Activated CD8-positive, alpha-beta T cell treated with anti-CD3 and anti-CD28 coated beads, Interleukin-2, amount 10 ng/mL, durations not matched to agents 7 days and 5 days (primary cell): ENCODE measurements at regions not wholly inside any gene's neighbourhood (a gene's known extent, or its start where the extent isn't known, plus 50 kb on each side); places are given as distances from the start of the nearest gene placed in this dataset.
"Not testable (repeated sequence)": the region's sequence is repeated elsewhere in the genome, so short reads cannot be mapped to it uniquely, and the experiment has no call there.

ENCODE experiments used
- ATAC-seq: fragments of 150-1000 bp; cut with Tn5 transposase; one replicate; pipeline ENCODE4 v1.10.0; 2021; ENCODE audit warnings: moderate library complexity
- CTCF ChIA-PET: fragments of 350-600 bp; sonication (Branson Sonifier 250); formaldehyde crosslinking; loops from one replicate; lab custom pipeline; 2021; ENCODE audit warnings: antibody characterized with exemption; lab: Charles Lee
- POLR2A ChIA-PET: fragments of 350-600 bp; sonication (Branson Sonifier 250); formaldehyde crosslinking; loops from one replicate; lab custom pipeline; 2021; ENCODE audit warnings: antibody characterized with exemption; lab: Charles Lee
- DNase-seq: peaks from one replicate; pipeline ENCODE4 v3.0.0-alpha.2; 2020
- H3K27ac Mint-ChIP-seq: one replicate; pipeline ENCODE4 v1.8.0; 2021; ENCODE audit warnings: mild to moderate bottlenecking, mixed read lengths
- H3K27me3 Mint-ChIP-seq: one replicate; pipeline ENCODE4 v1.8.0; 2021; ENCODE audit warnings: low read depth, mixed read lengths
- H3K36me3 Mint-ChIP-seq: one replicate; pipeline ENCODE4 v1.8.0; 2021; ENCODE audit warnings: low read depth, mixed read lengths
- H3K4me1 Mint-ChIP-seq: one replicate; pipeline ENCODE4 v1.8.0; 2021; ENCODE audit warnings: low read depth, mixed read lengths
- H3K4me3 Mint-ChIP-seq: one replicate; pipeline ENCODE4 v1.8.0; 2021; ENCODE audit warnings: mild to moderate bottlenecking, mixed read lengths
- H3K9me3 Mint-ChIP-seq: one replicate; pipeline ENCODE4 v1.8.0; 2022; ENCODE audit warnings: mixed read lengths; ENCODE audit not compliant: insufficient read depth

DNA sequence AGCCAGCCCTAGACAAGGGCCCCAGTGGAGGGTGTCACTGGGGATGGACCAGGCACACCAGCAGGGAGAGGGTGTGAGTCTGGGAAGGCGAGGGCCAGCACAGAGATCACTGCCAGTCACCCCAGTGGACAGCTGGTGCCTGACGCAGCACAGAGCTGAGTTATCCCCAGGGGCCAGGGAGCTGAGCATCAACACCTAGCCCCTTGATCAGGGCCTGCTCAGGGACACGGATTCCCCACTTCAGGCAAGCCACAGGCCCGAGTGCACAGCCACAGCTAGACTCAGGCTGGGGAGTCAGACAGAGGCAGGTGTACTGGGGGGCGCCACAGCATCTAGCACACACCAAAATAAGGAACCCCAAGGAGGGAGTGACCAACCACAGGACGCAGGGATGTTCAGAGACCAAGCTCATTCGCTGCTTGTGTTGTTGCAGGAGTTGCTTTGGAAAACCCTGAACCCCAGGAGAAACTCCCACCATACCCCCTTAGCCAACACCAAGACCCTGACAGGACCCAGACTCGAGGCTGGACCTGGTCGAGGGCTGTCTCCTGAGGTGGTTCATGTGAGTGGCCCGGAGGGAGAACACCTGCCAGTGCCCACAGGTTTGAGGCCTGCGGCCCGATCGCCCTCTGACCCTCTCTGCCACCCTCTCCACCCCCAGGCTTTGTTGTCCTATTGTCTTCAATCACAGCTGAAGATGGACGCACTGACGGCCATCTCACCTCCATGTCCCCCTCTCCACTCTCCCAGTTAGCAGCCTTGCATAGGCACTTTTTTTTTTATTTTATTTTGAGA lies 146.8 kb downstream of the TPRA1 start:
- Mint-ChIP-seq H3K27ac (no peak overlapping the region), H3K4me1 (no peaks in the 10 kb centered on the region), H3K27me3 (no peaks in the 10 kb centered on the region), H3K36me3 (no peaks in the 10 kb centered on the region), H3K9me3 (no peaks in the 10 kb centered on the region), H3K4me3 (no peak overlapping the region)
- ChIA-PET CTCF (no interaction called here), POLR2A (no interaction called here)
- ATAC-seq: no peak
- no peak for DNase-seq

DNA sequence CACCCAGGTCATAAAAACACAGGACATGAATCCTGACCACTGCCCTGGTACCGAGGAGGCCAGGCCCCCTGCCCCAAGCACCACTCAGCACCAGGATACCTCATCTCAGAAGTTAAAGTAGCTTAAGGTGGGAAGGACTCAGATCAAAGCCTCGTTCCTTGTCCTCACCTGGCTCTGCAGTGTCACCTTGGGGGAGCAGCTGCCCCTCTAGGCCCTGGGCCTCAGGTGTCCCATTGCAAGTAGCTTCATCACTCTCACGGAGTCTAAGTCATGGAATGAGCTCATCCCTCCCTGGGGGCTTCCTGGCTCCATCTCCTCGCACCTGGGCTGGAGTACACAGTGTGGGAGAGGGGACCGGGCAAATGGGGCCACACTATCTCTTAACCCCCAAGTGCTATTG lies 148.0 kb downstream of the TPRA1 start:
- ATAC-seq (no peak), DNase-seq (no peak)
- ChIA-PET POLR2A (no interaction called here), CTCF (no interaction called here)
- Mint-ChIP-seq H3K4me3 (no peak overlapping the region), H3K4me1 (no peaks in the 10 kb centered on the region), H3K9me3 (no peaks in the 10 kb centered on the region), H3K36me3 (no peaks in the 10 kb centered on the region), H3K27me3 (no peaks in the 10 kb centered on the region), H3K27ac (no peak overlapping the region)

DNA sequence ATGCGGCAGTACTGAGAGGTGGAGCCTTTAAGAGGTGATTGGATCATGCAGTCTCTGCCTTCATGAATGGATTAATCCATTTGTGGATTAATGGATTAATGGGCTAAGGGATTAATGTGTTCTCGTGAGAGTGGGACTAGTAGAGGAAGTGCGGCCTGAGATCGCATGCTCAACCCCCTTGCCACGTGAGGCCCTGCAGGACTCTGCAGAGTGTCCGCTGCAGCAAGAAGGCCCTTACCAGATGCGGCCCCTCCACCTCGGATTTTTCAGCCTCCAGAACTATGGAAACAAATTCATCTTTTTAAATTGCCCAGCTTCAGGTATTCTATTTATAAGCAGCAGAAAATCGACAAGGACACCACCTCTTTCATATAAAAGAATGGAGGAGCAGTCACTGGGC lies 148.8 kb downstream of the TPRA1 start:
- ATAC-seq: no peak
- no peak overlapping the region for H3K27ac Mint-ChIP-seq

DNA sequence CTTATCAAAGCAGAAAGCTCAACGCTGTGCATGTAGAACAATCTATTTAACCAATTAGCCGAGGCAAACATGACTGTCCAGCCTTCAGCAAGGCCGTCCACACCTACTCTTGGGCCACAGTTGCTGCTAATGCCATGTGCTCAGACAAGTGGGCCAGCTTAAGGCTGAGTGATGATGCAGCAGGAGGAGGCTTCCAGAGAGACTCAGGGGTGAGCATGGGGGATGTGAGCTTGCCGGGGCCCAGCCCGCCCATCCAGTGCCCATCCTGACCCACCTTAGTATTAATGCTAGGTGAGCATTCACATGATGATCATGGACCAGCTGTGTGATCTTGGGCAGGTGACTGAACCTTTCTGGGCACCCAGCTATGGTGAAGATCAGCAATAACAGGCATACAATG lies 150.1 kb downstream of the TPRA1 start:
- ChIA-PET CTCF (interaction anchor here (0.9 kb wide), 1 partner anchor 15 kb away, joined by 3 read pairs; no protein-coding TSS in a partner anchor), POLR2A (no interaction called here)
- H3K4me3 Mint-ChIP-seq: no peak overlapping the region
- H3K4me1 Mint-ChIP-seq: no peaks in the 10 kb centered on the region
- no peaks in the 10 kb centered on the region for H3K36me3 Mint-ChIP-seq
- ATAC-seq (no peak), DNase-seq (no peak)
- no peak overlapping the region for H3K27ac Mint-ChIP-seq
- peaks cover 2% of the 10 kb centered on the region for H3K27me3 Mint-ChIP-seq
- no peaks in the 10 kb centered on the region for H3K9me3 Mint-ChIP-seq

More for the DNA sequence above, 148.8 kb downstream of the TPRA1 start:
- ChIA-PET CTCF (no interaction called here), POLR2A (no interaction called here)
- H3K4me3 Mint-ChIP-seq: no peak overlapping the region
- H3K27me3 Mint-ChIP-seq: no peaks in the 10 kb centered on the region
- H3K36me3 Mint-ChIP-seq: no peaks in the 10 kb centered on the region
- H3K9me3 Mint-ChIP-seq: no peaks in the 10 kb centered on the region
- DNase-seq: no peak
- H3K4me1 Mint-ChIP-seq: no peaks in the 10 kb centered on the region

- Mint-ChIP-seq H3K27ac (no peak overlapping the region), H3K36me3 (no peaks in the 10 kb centered on the region), H3K4me3 (no peak overlapping the region), H3K9me3 (no peaks in the 10 kb centered on the region), H3K4me1 (no peaks in the 10 kb centered on the region), H3K27me3 (peaks cover 2% of the 10 kb centered on the region)
- ChIA-PET CTCF (interaction anchor here (1.4 kb wide), 1 partner anchor 16 kb away, joined by 3 read pairs; no protein-coding TSS in a partner anchor), POLR2A (no interaction called here)
- no peak for ATAC-seq
- no peak for DNase-seq
Observed at GRCh38 chr3:127439621-127440020, 150.9 kb downstream of the TPRA1 start.

- Mint-ChIP-seq H3K9me3 (no peaks in the 10 kb centered on the region), H3K27ac (no peak overlapping the region), H3K4me3 (no peak overlapping the region), H3K36me3 (no peaks in the 10 kb centered on the region), H3K4me1 (no peaks in the 10 kb centered on the region), H3K27me3 (peaks cover 2% of the 10 kb centered on the region)
- DNase-seq: no peak
- POLR2A ChIA-PET: no interaction called here
- no peak for ATAC-seq
- CTCF ChIA-PET: interaction anchor here (1.4 kb wide), 1 partner anchor 17 kb away, joined by 3 read pairs; no protein-coding TSS in a partner anchor
Observed at GRCh38 chr3:127438951-127439350, 151.1 kb upstream of the PRR20G start.

GRCh38 chr3:127438371-127438770 lies 150.5 kb upstream of the PRR20G start:
- ChIA-PET CTCF (interaction anchor here (1.4 kb wide), 1 partner anchor 17 kb away, joined by 3 read pairs; no protein-coding TSS in a partner anchor), POLR2A (interaction anchor here (0.6 kb wide), 1 partner anchor 199 kb away, joined by 3 read pairs; no protein-coding TSS in a partner anchor)
- no peak overlapping the region for H3K4me3 Mint-ChIP-seq
- peaks cover 2% of the 10 kb centered on the region for H3K27me3 Mint-ChIP-seq
- ATAC-seq: no peak
- DNase-seq: no peak
- no peaks in the 10 kb centered on the region for H3K36me3 Mint-ChIP-seq
- no peak overlapping the region for H3K27ac Mint-ChIP-seq
- H3K9me3 Mint-ChIP-seq: no peaks in the 10 kb centered on the region
- no peaks in the 10 kb centered on the region for H3K4me1 Mint-ChIP-seq

DNA sequence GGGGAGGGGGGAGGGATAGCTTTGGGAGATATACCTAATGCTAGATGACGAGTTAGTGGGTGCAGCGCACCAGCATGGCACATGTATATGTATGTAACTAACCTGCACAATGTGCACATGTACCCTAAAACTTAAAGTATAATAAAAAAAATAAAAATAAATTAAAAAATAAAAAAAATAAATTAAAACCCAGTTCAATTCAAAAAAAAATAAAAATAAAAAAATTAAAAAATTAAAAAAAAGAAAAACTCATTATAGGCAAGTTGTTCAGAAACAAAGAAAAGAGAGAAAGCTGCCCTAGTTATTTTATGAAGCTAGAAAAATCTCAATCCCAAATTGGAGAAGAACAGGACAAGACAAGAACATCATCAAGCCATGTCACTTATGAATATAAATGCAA lies 147.5 kb upstream of the PRR20G start:
- H3K4me3 Mint-ChIP-seq, DNase-seq, H3K9me3 Mint-ChIP-seq, H3K27ac Mint-ChIP-seq, H3K4me1 Mint-ChIP-seq, H3K36me3 Mint-ChIP-seq, CTCF ChIA-PET, ATAC-seq, POLR2A ChIA-PET: not testable (repeated sequence)
- H3K27me3 Mint-ChIP-seq: peaks cover 12% of the 10 kb centered on the region

DNA sequence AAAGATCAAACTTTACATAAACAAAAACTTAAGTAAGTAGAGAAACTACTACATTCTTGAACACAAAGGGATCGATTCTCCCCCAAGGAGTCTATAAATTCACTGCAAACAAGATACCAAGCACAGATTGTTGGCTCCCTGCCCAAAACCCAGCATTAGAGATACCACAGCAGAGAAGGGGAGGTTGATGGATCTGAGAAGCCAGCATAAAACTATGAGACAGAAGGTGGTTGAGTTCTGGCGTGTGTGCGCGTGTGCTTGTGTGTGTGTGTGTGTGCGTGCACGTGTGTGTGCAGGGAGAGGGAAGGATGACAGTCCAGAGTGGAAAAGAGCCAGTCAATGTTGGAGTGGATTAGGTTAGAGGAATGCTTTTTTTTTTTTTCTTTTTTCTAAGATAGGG lies 143.2 kb upstream of the PRR20G start:
- ATAC-seq: no peak
- Mint-ChIP-seq H3K9me3 (no peaks in the 10 kb centered on the region), H3K4me1 (no peaks in the 10 kb centered on the region), H3K27me3 (peaks cover 19% of the 10 kb centered on the region), H3K27ac (no peak overlapping the region), H3K4me3 (no peak overlapping the region), H3K36me3 (no peaks in the 10 kb centered on the region)
- ChIA-PET CTCF (no interaction called here), POLR2A (no interaction called here)
- no peak for DNase-seq

DNA sequence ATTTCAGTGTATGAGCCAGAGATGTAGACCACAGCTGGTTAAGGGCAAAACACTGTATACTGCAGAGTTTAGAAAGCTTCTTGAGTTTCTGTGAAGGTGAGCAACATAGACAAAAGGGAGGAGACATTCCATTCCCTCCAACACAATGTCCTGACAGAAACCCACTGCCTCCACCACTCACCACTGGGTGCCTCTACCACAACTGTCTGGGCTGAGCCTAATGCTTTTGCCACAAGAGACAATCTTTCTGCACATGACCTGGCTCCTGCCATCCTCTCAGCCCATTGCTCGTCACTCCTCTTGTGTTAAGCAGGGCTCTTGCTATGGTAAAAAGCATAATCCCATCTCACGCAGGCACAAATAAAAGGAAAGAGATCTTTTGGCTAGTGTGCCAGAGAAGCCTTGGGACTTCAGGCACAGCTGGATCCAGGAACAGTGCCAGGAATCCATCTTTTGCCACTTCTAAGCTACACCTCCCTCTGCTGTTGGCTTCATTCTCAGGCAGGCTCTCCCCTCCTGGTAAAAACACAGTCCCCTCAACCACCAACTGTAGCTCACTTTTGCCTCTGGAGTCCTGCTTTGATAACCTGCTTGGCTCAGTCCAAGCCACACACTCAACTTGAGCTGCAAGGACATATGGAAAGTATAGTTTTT lies 140.6 kb upstream of the PRR20G start:
- peaks cover 28% of the 10 kb centered on the region for H3K27me3 Mint-ChIP-seq
- ChIA-PET POLR2A (no interaction called here), CTCF (no interaction called here)
- no peaks in the 10 kb centered on the region for H3K36me3 Mint-ChIP-seq
- no peaks in the 10 kb centered on the region for H3K9me3 Mint-ChIP-seq
- H3K4me3 Mint-ChIP-seq: no peak overlapping the region
- no peak for ATAC-seq
- no peak overlapping the region for H3K27ac Mint-ChIP-seq
- DNase-seq: no peak
- H3K4me1 Mint-ChIP-seq: no peaks in the 10 kb centered on the region

GRCh38 chr3:127427666-127428065 lies 139.8 kb upstream of the PRR20G start:
- Mint-ChIP-seq H3K36me3 (no peaks in the 10 kb centered on the region), H3K4me3 (no peak overlapping the region), H3K9me3 (no peaks in the 10 kb centered on the region), H3K27ac (no peak overlapping the region), H3K4me1 (no peaks in the 10 kb centered on the region), H3K27me3 (peaks cover 28% of the 10 kb centered on the region)
- DNase-seq: no peak
- ATAC-seq: no peak
- CTCF ChIA-PET: no interaction called here
- POLR2A ChIA-PET: no interaction called here

- Mint-ChIP-seq H3K9me3 (no peaks in the 10 kb centered on the region), H3K27ac (no peak overlapping the region), H3K4me1 (no peaks in the 10 kb centered on the region), H3K4me3 (no peak overlapping the region), H3K27me3 (peaks cover 24% of the 10 kb centered on the region), H3K36me3 (no peaks in the 10 kb centered on the region)
- ChIA-PET CTCF (no interaction called here), POLR2A (no interaction called here)
- DNase-seq (no peak), ATAC-seq (no peak)
Observed at GRCh38 chr3:127427156-127427555, 139.3 kb upstream of the PRR20G start.
